ENCODE measurements at regions not wholly inside any gene's neighbourhood (a gene's known extent, or its start where the extent isn't known, plus 50 kb on each side); places are given as distances from the start of the nearest gene placed in this dataset.

GRCh38 chr14:94685681-94686485, 73.7 kb downstream of the SERPINA3 start:
- no peak for DNase-seq
- in situ Hi-C loops (cut with HindIII; ENCODE audit: low pct_ligation_motif_present, low pct_unique_long_range_greater_than_20kb, low sequenced_read_pairs): no loop called here

GRCh38 chr14:94685166-94685581, 73.0 kb downstream of the SERPINA3 start:
- in situ Hi-C loops (cut with HindIII; ENCODE audit: low pct_ligation_motif_present, low pct_unique_long_range_greater_than_20kb, low sequenced_read_pairs): no loop called here
- DNase-seq: no peak

DNA sequence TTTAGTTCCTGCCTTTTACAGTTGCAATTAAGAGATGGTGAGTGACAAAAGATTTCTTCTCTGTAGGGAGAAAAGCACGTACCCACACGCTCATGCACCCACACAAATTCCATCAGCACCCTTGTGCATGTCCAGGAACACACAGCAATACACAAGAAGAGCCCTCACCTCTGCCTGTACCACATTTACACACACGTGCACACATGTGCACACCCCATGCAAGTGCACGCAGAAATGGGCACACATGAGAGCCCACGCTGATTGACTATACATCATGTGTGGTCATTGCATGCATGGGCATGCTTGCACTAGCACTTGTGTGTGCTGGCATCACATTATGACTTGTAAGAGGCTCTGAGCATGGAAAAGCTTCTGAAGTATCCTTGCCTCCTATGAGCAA, 70.5 kb downstream of the SERPINA3 start:
- in situ Hi-C loops (cut with HindIII; ENCODE audit: low pct_ligation_motif_present, low pct_unique_long_range_greater_than_20kb, low sequenced_read_pairs): no loop called here
- DNase-seq: no peak

GRCh38 chr14:94682061-94682516, 69.9 kb downstream of the SERPINA3 start:
- in situ Hi-C loops (cut with HindIII; ENCODE audit: low pct_ligation_motif_present, low pct_unique_long_range_greater_than_20kb, low sequenced_read_pairs): no loop called here
- no peak for DNase-seq

- in situ Hi-C loops (cut with HindIII; ENCODE audit: low pct_ligation_motif_present, low pct_unique_long_range_greater_than_20kb, low sequenced_read_pairs): no loop called here
These were observed 69.3 kb downstream of the SERPINA3 start for GRCh38 chr14:94681300-94682060.

GRCh38 chr14:94680862-94681288, 68.7 kb downstream of the SERPINA3 start:
- in situ Hi-C loops (cut with HindIII; ENCODE audit: low pct_ligation_motif_present, low pct_unique_long_range_greater_than_20kb, low sequenced_read_pairs): no loop called here
- no peak for DNase-seq

More at GRCh38 chr14:94681300-94682060, 69.3 kb downstream of the SERPINA3 start:
- DNase-seq: peak; percentile 51

DNA sequence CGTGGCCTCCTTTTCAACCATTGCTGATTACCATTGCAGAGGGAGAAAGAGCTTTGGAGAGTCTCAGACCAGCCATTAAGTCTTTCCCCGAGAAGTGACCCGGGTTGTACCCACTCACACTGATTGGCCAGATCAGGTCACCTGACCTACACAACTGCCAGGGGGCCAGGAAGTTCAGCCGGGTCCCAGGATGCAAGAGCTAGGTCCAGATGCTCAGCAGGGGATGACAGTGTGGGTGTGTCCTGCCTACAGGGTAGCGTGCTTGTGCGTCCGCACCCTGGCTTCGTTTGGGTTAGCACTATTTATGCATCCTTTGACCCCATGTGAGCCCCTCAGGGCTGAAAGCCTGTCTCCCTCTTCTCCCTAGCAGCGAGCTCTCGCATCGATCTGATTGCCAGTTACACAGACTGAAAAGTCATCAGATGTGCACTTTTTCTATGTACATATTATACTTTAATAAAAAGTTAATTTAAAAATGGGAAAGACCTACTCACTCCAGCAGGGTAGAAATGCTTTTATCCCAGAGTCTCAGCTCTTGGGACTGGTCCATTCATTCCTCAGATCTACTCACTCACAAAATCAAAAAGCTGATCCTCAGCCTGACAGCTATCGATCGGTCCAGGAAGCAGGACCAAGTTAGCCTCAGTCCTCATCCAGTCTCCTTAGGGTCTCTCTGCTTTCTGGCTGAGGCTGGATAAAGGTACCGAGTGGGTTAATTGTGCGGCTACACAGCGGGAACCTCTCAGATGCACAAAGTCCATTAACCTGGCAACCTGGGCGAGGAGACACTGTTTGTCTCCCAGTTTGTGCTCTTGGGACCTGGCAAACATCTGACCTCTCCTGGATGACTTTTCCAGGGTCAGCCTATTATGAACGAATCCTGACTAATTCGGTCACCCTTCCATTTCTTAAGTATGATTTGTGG, 68.0 kb downstream of the SERPINA3 start:
- in situ Hi-C loops (cut with HindIII; ENCODE audit: low pct_ligation_motif_present, low pct_unique_long_range_greater_than_20kb, low sequenced_read_pairs): no loop called here
- no peak for DNase-seq

GRCh38 chr14:94679106-94679810, 67.1 kb downstream of the SERPINA3 start:
- in situ Hi-C loops (cut with HindIII; ENCODE audit: low pct_ligation_motif_present, low pct_unique_long_range_greater_than_20kb, low sequenced_read_pairs): no loop called here
- no peak for DNase-seq

DNA sequence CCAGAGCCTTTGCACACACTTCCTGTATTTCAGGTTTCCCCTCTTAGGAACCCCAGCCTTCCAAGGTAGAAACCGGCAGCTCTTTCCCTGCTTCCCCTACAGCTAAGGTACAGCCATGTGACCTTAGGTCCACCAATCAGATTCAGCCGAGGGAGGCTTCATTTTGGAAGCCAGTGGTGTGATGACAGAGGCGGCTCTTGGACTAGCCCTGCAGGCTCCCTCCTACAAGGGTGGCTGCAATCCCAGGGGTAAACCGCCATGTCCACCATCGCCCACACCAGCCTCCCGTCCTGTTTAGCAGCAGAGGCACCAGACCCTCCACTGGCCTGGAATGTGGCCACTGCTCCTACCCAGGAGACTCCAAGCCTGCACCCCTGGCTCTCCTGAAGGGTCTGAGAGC, 65.6 kb downstream of the SERPINA3 start:
- in situ Hi-C loops (cut with HindIII; ENCODE audit: low pct_ligation_motif_present, low pct_unique_long_range_greater_than_20kb, low sequenced_read_pairs): no loop called here
- no peak for DNase-seq

GRCh38 chr14:94677213-94677612, 65.0 kb downstream of the SERPINA3 start:
- in situ Hi-C loops (cut with HindIII; ENCODE audit: low pct_ligation_motif_present, low pct_unique_long_range_greater_than_20kb, low sequenced_read_pairs): no loop called here

DNA sequence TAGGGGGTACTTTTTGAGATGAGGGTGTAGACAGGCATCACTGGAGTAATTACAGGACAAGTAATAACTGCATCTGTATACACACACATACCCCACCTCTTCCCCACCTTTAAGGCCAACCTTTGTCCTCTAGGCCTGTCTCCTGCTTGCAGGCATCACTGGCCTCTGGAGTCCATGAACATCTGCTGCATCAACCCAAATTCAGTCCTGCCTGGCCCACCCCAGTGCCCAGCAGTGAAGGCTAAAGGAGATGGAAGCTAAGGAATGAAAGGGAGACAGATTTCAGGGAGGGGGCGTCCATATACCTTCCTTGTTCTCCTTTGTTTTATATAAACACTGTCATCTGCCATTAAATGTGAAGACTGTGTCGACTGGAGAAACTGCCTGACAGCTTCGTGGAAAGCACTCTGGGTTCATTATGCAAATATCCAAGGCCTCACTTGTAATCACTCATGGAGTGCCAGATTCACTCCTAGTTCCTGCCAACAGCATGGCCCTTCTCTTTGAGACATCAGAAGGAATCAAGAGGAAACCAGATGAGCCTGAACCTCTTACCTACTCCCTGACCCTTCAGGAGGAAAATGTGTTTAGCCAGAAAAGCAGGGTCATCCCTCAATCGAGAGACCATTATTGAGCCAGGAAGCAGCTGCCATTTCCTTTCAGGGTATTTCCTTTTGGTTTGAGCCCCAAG, 64.4 kb downstream of the SERPINA3 start:
- in situ Hi-C loops (cut with HindIII; ENCODE audit: low pct_ligation_motif_present, low pct_unique_long_range_greater_than_20kb, low sequenced_read_pairs): no loop called here
- DNase-seq: no peak

More at GRCh38 chr14:94677213-94677612, 65.0 kb downstream of the SERPINA3 start:
- DNase-seq: no peak

GRCh38 chr14:94675036-94675435, 62.8 kb downstream of the SERPINA3 start:
- in situ Hi-C loops (cut with HindIII; ENCODE audit: low pct_ligation_motif_present, low pct_unique_long_range_greater_than_20kb, low sequenced_read_pairs): no loop called here

DNA sequence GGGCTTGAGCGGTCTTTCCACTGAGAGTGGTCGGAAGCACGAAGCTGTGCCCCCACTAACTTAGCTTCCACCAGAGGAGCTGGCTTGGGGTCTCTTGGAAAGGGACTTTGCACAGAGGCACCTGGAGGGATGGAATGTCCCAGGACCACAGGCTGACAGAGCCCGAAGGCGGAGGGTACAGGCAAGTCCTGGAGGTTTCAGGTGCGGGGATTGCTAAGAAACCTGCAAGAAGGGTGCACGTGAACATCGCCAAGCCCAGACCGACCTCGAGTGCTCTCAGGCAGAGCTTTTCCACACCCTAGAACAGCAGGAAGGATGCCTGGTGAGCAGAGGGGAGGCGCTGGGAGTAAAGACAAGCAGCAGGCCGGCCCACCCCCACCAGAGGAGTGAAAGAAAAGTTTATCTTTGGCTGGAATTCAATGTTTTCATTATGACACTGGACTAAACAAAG, 61.6 kb downstream of the SERPINA3 start:
- in situ Hi-C loops (cut with HindIII; ENCODE audit: low pct_ligation_motif_present, low pct_unique_long_range_greater_than_20kb, low sequenced_read_pairs): no loop called here
- DNase-seq: no peak

More at GRCh38 chr14:94675036-94675435, 62.8 kb downstream of the SERPINA3 start:
- DNase-seq: no peak
